ENCODE measurements at regions not wholly inside any gene's neighbourhood (a gene's known extent, or its start where the extent isn't known, plus 50 kb on each side); places are given as distances from the start of the nearest gene placed in this dataset.

- no peak for DNase-seq (ENCODE audit: low spot score in 2 of 2)
- no peak overlapping the region for H3K4me3 ChIP-seq (ENCODE audit: low read depth, poor library complexity, severe bottlenecking)
- intact Hi-C loops (cut with DNase I; ENCODE audit: low total_unique reads) = no loop called here
- 63 to 70% methylated on average over 9 of the region's 10 CpGs for WGBS, 2 donors
- TF ChIP-seq CTCF (IDR thresholded peaks at IDR 0.05) (no peak), POLR2A (IDR thresholded peaks at IDR 0.05) (no peak)
Observed at GRCh38 chr12:90152897-90153624, 444.4 kb upstream of the ATP2B1 start.

GRCh38 chr12:90151491-90152015 is 442.9 kb upstream of the ATP2B1 start:
- intact Hi-C loops (cut with DNase I; ENCODE audit: low total_unique reads) = no loop called here
- no peak overlapping the region for H3K4me3 ChIP-seq (ENCODE audit: low read depth, poor library complexity, severe bottlenecking)
- WGBS, 2 donors = 65 to 74% methylated on average over 3 of the region's 3 CpGs
- TF ChIP-seq CTCF (IDR thresholded peaks at IDR 0.05) (no peak), POLR2A (IDR thresholded peaks at IDR 0.05) (no peak)
- DNase-seq (ENCODE audit: low spot score in 2 of 2) = no peak

DNA sequence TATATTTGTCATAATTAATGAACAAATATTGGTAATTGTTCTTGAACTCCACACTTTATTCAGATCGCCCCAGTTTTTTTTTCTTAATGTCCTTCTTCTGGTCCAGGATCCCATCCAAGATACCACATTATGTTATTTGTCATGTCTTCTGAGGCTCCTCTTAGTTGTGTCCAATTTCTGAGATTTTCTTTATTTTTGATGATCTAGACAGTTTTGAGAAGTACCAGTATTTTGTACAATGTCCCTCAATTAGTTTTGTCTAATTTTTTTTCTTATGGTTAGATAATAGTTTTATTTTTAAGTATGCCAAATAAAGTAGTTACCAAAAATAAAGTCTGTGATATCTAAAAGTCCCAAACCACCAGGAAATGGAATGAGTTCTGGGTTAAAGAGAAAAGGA is 440.8 kb upstream of the ATP2B1 start:
- intact Hi-C loops (cut with DNase I; ENCODE audit: low total_unique reads) = no loop called here
- no peak for DNase-seq (ENCODE audit: low spot score in 2 of 2)
- WGBS, 2 donors = 82 to 86% methylated on average over 1 of the region's 1 CpG
- no peak for TF ChIP-seq POLR2A (IDR thresholded peaks at IDR 0.05)
- no peak for TF ChIP-seq CTCF (IDR thresholded peaks at IDR 0.05)
- no peak overlapping the region for H3K4me3 ChIP-seq (ENCODE audit: low read depth, poor library complexity, severe bottlenecking)

GRCh38 chr12:90129366-90130030 is 420.9 kb upstream of the ATP2B1 start:
- DNase-seq (ENCODE audit: low spot score in 2 of 2) = no peak
- intact Hi-C loops (cut with DNase I; ENCODE audit: low total_unique reads) = no loop called here
- TF ChIP-seq POLR2A (IDR thresholded peaks at IDR 0.05) (no peak), CTCF (IDR thresholded peaks at IDR 0.05) (no peak)
- H3K4me3 ChIP-seq (ENCODE audit: low read depth, poor library complexity, severe bottlenecking) = no peak overlapping the region
- WGBS, 2 donors = 50 to 66% methylated on average over 4 of the region's 4 CpGs

GRCh38 chr12:90128526-90128925 is 419.9 kb upstream of the ATP2B1 start:
- TF ChIP-seq POLR2A (IDR thresholded peaks at IDR 0.05) = no peak
- TF ChIP-seq CTCF (IDR thresholded peaks at IDR 0.05) = no peak
- DNase-seq (ENCODE audit: low spot score in 2 of 2) = no peak
- intact Hi-C loops (cut with DNase I; ENCODE audit: low total_unique reads) = no loop called here
- WGBS, 2 donors = 52% methylated on average over 4 of the region's 4 CpGs
- H3K4me3 ChIP-seq (ENCODE audit: low read depth, poor library complexity, severe bottlenecking) = no peak overlapping the region
